ENCODE measurements at regions not wholly inside any gene's neighbourhood (a gene's known extent, or its start where the extent isn't known, plus 50 kb on each side); places are given as distances from the start of the nearest gene placed in this dataset.

DNA sequence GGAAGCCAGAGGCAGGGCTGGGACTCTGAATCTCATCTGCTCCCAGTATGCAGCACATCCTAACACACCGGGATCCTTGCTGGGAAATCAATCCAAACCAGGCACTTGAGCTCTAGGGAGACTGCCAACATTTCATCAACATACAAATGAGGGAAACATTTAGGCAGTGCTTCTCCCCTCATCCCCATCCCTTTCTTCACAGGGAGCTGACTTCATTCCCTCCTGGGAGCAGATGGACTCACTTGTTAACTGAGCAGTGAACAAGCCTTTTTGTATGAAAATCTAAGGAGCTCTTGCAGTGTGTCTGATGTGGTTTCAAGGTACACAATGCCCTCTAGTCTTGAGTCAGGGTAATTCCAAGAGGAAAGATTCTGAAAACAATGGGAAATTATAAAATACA, 96.3 kb downstream of the TMEM114 start:
- Histone ChIP-seq H2AFZ (ENCODE audit: insufficient read depth, low read depth, low read length, poor library complexity, severe bottlenecking) (no peak overlapping the region), H3K4me1 (ENCODE audit: control insufficient read depth in 2 of 2, insufficient read depth in 2 of 2, low read length in 2 of 2) (no peaks in the 10 kb centered on the region), H4K20me1 (ENCODE audit: control insufficient read depth, insufficient read depth, low read length, poor library complexity, severe bottlenecking) (no peaks in the 10 kb centered on the region), H3K9ac (ENCODE audit: low read length) (no peak overlapping the region), H3K36me3 (replicated peaks in 1 of 2; ENCODE audit: control extremely low read depth in 1 of 2, control insufficient read depth in 1 of 2, extremely low read depth in 1 of 2, insufficient read depth in 2 of 2, low read length in 1 of 2) (no peaks in the 10 kb centered on the region), H3K79me2 (ENCODE audit: control insufficient read depth, insufficient read depth, low read length) (no peaks in the 10 kb centered on the region), H3K9me3 (ENCODE audit: control extremely low read depth in 1 of 3, control insufficient read depth in 2 of 3, insufficient read depth in 1 of 3, low read length in 2 of 3) (peaks cover 0 to 4% (median 2%) of the 10 kb centered on the region in 3 donors), H3K4me2 (replicated peaks; ENCODE audit: low read depth, low read length, poor library complexity, severe bottlenecking) (no peak overlapping the region), H3K27me3 (replicated peaks in 1 of 4; ENCODE audit: control extremely low read depth in 1 of 4, control insufficient read depth in 3 of 4, insufficient read depth in 4 of 4, low read length in 3 of 4) (no peaks in the 10 kb centered on the region), H3K27ac (ENCODE audit: low read length in 2 of 2) (no peak overlapping the region), H3K4me3 (ENCODE audit: control extremely low read depth in 1 of 5, extremely low read depth in 1 of 5, insufficient read depth in 1 of 5, low read depth in 2 of 5, low read length in 4 of 5) (no peak overlapping the region)
- peaks cover 10% of the 10 kb centered on the region for H3K27me3 Mint-ChIP-seq
- 43% methylated on average over 1 of the region's 1 CpG for WGBS (ENCODE audit: insufficient coverage)
- TF ChIP-seq CTCF (IDR thresholded peaks at IDR 0.05): no peak
- no peak for TF ChIP-seq EZH2 (IDR thresholded peaks at IDR 0.05; ENCODE audit: borderline replicate concordance, insufficient read depth, low read depth, low read length, poor library complexity, severe bottlenecking)
- H3K9me3 Mint-ChIP-seq (ENCODE audit: insufficient read depth): peaks cover 2% of the 10 kb centered on the region
- no peak for ATAC-seq (ENCODE audit: low read depth)
- POLR2A ChIA-PET: no interaction called here
- H3K27ac Mint-ChIP-seq: no peak overlapping the region
- no peaks in the 10 kb centered on the region for H3K4me1 Mint-ChIP-seq
- intact Hi-C loops (cut with micrococcal nuclease): no loop called here
- no peak overlapping the region for H3K4me3 Mint-ChIP-seq
- CTCF ChIA-PET: no interaction called here
- no peak for DNase-seq

DNA sequence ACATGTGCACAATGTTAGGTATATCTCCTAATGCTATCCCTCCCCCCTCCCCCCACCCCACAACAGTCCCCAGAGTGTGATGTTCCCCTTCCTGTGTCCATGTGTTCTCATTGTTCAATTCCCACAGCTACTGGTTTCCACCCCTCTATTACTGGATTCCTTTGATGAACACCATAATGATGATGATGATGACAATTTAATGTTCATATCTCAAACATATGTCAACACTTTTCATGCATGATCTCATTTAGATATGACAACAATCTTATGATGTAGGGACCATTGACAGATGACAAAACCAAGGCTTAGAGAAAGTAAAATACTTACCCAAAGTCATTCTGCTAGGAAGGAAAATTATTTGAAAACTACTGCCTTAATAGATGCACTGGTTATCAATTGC, 97.6 kb downstream of the TMEM114 start:
- Histone ChIP-seq H2AFZ (ENCODE audit: insufficient read depth, low read depth, low read length, poor library complexity, severe bottlenecking) (no peak overlapping the region), H3K27ac (ENCODE audit: low read length in 2 of 2) (no peak overlapping the region), H3K27me3 (replicated peaks in 1 of 4; ENCODE audit: control extremely low read depth in 1 of 4, control insufficient read depth in 3 of 4, insufficient read depth in 4 of 4, low read length in 3 of 4) (no peaks in the 10 kb centered on the region), H3K4me2 (replicated peaks; ENCODE audit: low read depth, low read length, poor library complexity, severe bottlenecking) (no peak overlapping the region), H3K9ac (ENCODE audit: low read length) (no peak overlapping the region), H3K79me2 (ENCODE audit: control insufficient read depth, insufficient read depth, low read length) (no peaks in the 10 kb centered on the region), H3K4me1 (ENCODE audit: control insufficient read depth in 2 of 2, insufficient read depth in 2 of 2, low read length in 2 of 2) (no peaks in the 10 kb centered on the region), H3K36me3 (replicated peaks in 1 of 2; ENCODE audit: control extremely low read depth in 1 of 2, control insufficient read depth in 1 of 2, extremely low read depth in 1 of 2, insufficient read depth in 2 of 2, low read length in 1 of 2) (no peaks in the 10 kb centered on the region), H3K4me3 (ENCODE audit: control extremely low read depth in 1 of 5, extremely low read depth in 1 of 5, insufficient read depth in 1 of 5, low read depth in 2 of 5, low read length in 4 of 5) (no peak overlapping the region), H3K9me3 (ENCODE audit: control extremely low read depth in 1 of 3, control insufficient read depth in 2 of 3, insufficient read depth in 1 of 3, low read length in 2 of 3) (peaks cover 0 to 4% (median 1%) of the 10 kb centered on the region in 3 donors), H4K20me1 (ENCODE audit: control insufficient read depth, insufficient read depth, low read length, poor library complexity, severe bottlenecking) (no peaks in the 10 kb centered on the region)
- no peak overlapping the region for H3K27ac Mint-ChIP-seq
- H3K4me1 Mint-ChIP-seq: no peaks in the 10 kb centered on the region
- intact Hi-C loops (cut with micrococcal nuclease): no loop called here
- TF ChIP-seq CTCF (IDR thresholded peaks at IDR 0.05): no peak
- no peak for TF ChIP-seq EZH2 (IDR thresholded peaks at IDR 0.05; ENCODE audit: borderline replicate concordance, insufficient read depth, low read depth, low read length, poor library complexity, severe bottlenecking)
- H3K27me3 Mint-ChIP-seq: peaks cover 6% of the 10 kb centered on the region
- peaks cover 2% of the 10 kb centered on the region for H3K9me3 Mint-ChIP-seq (ENCODE audit: insufficient read depth)
- POLR2A ChIA-PET: no interaction called here
- CTCF ChIA-PET: no interaction called here
- no peak for ATAC-seq (ENCODE audit: low read depth)
- no peak overlapping the region for H3K4me3 Mint-ChIP-seq
- no peak for DNase-seq
